Endothelial cell of umbilical vein (primary cell): ENCODE measurements at regions not wholly inside any gene's neighbourhood (a gene's known extent, or its start where the extent isn't known, plus 50 kb on each side); places are given as distances from the start of the nearest gene placed in this dataset.

Experiments used
- BruUV-seq: library from RNA; stranded (reverse); fragments of 400-500 nt; replicated peaks from 2 replicates; lab custom pipeline; 2021; lab: Mats Ljungman, UMichigan
- CTCF ChIA-PET: fragments of 300-600, 350-600 bp; sonication (Branson Sonifier 250); formaldehyde crosslinking; loops from one replicate; lab custom pipeline; 2021; ENCODE audit warnings: antibody characterized with exemption, inconsistent platforms; lab: Charles Lee
- POLR2A ChIA-PET: fragments of 300-600, 350-600 bp; sonication (Branson Sonifier 250); formaldehyde crosslinking; loops from one replicate; lab custom pipeline; 2021; ENCODE audit warnings: antibody characterized with exemption, inconsistent platforms; lab: Charles Lee
- DNase-seq: peaks from one replicate; pipeline ENCODE4 v3.0.0-alpha.2; 2011; ENCODE audit warnings: low read depth, low spot score
- FAIRE-seq: peaks from 2 replicates; lab custom pipeline; 2011; peaks lifted over from hg19 to GRCh38; lab: Jason Lieb, UNC
- H2AFZ ChIP-seq: 2 replicates; pipeline ENCODE4 v1.6.0; 2012; ENCODE audit warnings: low read depth, low read length, control low read depth, inconsistent platforms
- H3K27ac ChIP-seq: 2 replicates; pipeline ENCODE4 v1.5.1; 2011; ENCODE audit warnings: low read depth, mild to moderate bottlenecking, control low read depth, low read length, moderate library complexity; ENCODE audit not compliant: insufficient read depth
- H3K27me3 ChIP-seq, 2 experiments: 2 replicates each; pipeline versions ENCODE4 v1.6.0 to v1.6.1; 2011; ENCODE audit warnings: low read length in 2 of 2, mixed read lengths in 1 of 2; ENCODE audit not compliant: control insufficient read depth in 2 of 2, insufficient read depth in 2 of 2
- H3K36me3 ChIP-seq, 2 experiments: 2 replicates in 1 of 2; 3 replicates in 1 of 2; pipeline ENCODE4 v1.5.1; 2011; ENCODE audit warnings: low read length in 2 of 2, mild to moderate bottlenecking in 1 of 2, moderate library complexity in 1 of 2; ENCODE audit not compliant: control insufficient read depth in 2 of 2, insufficient read depth in 2 of 2; ENCODE audit errors: extremely low read depth in 1 of 2
- H3K4me1 ChIP-seq: 3 replicates; pipeline ENCODE4 v1.5.1; 2011; ENCODE audit warnings: mild to moderate bottlenecking, low read length; ENCODE audit not compliant: control insufficient read depth, insufficient read depth; ENCODE audit errors: extremely low read depth
- H3K4me2 ChIP-seq: 2 replicates; pipeline ENCODE4 v1.6.1; 2011; ENCODE audit warnings: low read length, control low read depth, mixed read lengths; ENCODE audit not compliant: insufficient read depth
- H3K4me3 ChIP-seq, 3 experiments: fragments of 200-600 bp in 1 of 3; sonication (generic), shearing (Covaris generic) in 1 of 3; replicated peaks in 1 of 3; 2 replicates each; pipeline ENCODE4 v1.5.1; 2011 to 2016; ENCODE audit warnings: control low read depth in 3 of 3, low read length in 3 of 3, mild to moderate bottlenecking in 2 of 3, inconsistent platforms in 1 of 3, low read depth in 1 of 3, moderate library complexity in 1 of 3; ENCODE audit not compliant: insufficient read depth in 1 of 3
- H3K79me2 ChIP-seq: 2 replicates; pipeline ENCODE4 v1.6.0; 2012; ENCODE audit warnings: low read length, inconsistent platforms; ENCODE audit not compliant: control insufficient read depth, insufficient read depth
- H3K9ac ChIP-seq: replicated peaks from 2 replicates; pipeline ENCODE3; 2011; ENCODE audit warnings: low read length, control low read depth; ENCODE audit not compliant: insufficient read depth; ENCODE audit errors: extremely low read depth
- H3K9me1 ChIP-seq: replicated peaks from 3 replicates; pipeline ENCODE4 v1.6.0; 2011; ENCODE audit warnings: mild to moderate bottlenecking, low read length; ENCODE audit not compliant: control insufficient read depth, insufficient read depth; ENCODE audit errors: extremely low read depth
- H3K9me3 ChIP-seq: replicated peaks from 2 replicates; pipeline ENCODE4 v1.5.1; 2012; ENCODE audit warnings: low read length, inconsistent platforms; ENCODE audit not compliant: control insufficient read depth, insufficient read depth
- H4K20me1 ChIP-seq: replicated peaks from 2 replicates; pipeline ENCODE3; 2011; ENCODE audit warnings: mild to moderate bottlenecking, low read length; ENCODE audit not compliant: control insufficient read depth, insufficient read depth; ENCODE audit errors: extremely low read depth
- EZH2 ChIP-seq: IDR thresholded peaks from 2 replicates; pipeline ENCODE4 v1.6.1; 2012; ENCODE audit warnings: borderline replicate concordance, low read depth, mild to moderate bottlenecking, moderate library complexity, low read length, inconsistent platforms; ENCODE audit not compliant: severe bottlenecking
- FOS ChIP-seq: IDR thresholded peaks from 2 replicates; pipeline ENCODE4 v1.6.1; 2011; ENCODE audit warnings: mild to moderate bottlenecking, low read length, moderate library complexity, borderline replicate concordance; ENCODE audit not compliant: insufficient read depth
- GATA2 ChIP-seq: IDR thresholded peaks from 2 replicates; pipeline ENCODE4 v1.7.0; 2011; ENCODE audit warnings: low read depth, mild to moderate bottlenecking, moderate library complexity, mixed read lengths, low read length; ENCODE audit not compliant: insufficient read length, insufficient read depth
- JUN ChIP-seq: IDR thresholded peaks from 2 replicates; pipeline ENCODE4 v1.6.1; 2011; ENCODE audit warnings: borderline replicate concordance, low read depth; ENCODE audit not compliant: insufficient read length, insufficient read depth
- MYC ChIP-seq: IDR thresholded peaks from one replicate; pipeline ENCODE4 v1.6.1; 2011; ENCODE audit warnings: mild to moderate bottlenecking, low read depth, low read length
- POLR2A ChIP-seq: IDR thresholded peaks from 2 replicates; pipeline ENCODE4 v1.6.1; 2012; ENCODE audit warnings: low read depth, mild to moderate bottlenecking, control low read depth, low read length
- POLR2AphosphoS5 ChIP-seq: IDR thresholded peaks from 2 replicates; pipeline ENCODE4 v1.6.1; 2012; ENCODE audit warnings: low read depth, mild to moderate bottlenecking, control low read depth, low read length, moderate library complexity; ENCODE audit not compliant: insufficient read depth
- dilution Hi-C: fragments of 300-500 bp; cut with MboI; formaldehyde crosslinking; loops from one replicate; pipeline ENCODE4 v1.15.0; 2019; ENCODE audit warnings: low sequenced_read_pairs; ENCODE audit not compliant: extremely low pct_ligation_motif_present
- intact Hi-C: fragments of 100-400 bp; cut with micrococcal nuclease; formaldehyde crosslinking; loops from one replicate; pipeline ENCODE4 v1.10.0; 2022
- TF ChIP-seq, protein P1 (sequence below), 2 donors: IDR thresholded peaks; 1 replicate in 1 of 2; 2 replicates in 1 of 2; pipeline ENCODE4 v1.5.1; 2011; ENCODE audit warnings: low read length in 2 of 2, mild to moderate bottlenecking in 2 of 2, moderate library complexity in 2 of 2, control low read depth in 1 of 2, inconsistent platforms in 1 of 2, low read depth in 1 of 2; ENCODE audit not compliant: insufficient read depth in 1 of 2; ENCODE audit errors: extremely low read depth in 1 of 2
- TF ChIP-seq, protein P2 (sequence below): IDR thresholded peaks from 2 replicates; pipeline ENCODE4 v1.6.1; 2011; ENCODE audit not compliant: insufficient read depth, insufficient read length

DNA sequence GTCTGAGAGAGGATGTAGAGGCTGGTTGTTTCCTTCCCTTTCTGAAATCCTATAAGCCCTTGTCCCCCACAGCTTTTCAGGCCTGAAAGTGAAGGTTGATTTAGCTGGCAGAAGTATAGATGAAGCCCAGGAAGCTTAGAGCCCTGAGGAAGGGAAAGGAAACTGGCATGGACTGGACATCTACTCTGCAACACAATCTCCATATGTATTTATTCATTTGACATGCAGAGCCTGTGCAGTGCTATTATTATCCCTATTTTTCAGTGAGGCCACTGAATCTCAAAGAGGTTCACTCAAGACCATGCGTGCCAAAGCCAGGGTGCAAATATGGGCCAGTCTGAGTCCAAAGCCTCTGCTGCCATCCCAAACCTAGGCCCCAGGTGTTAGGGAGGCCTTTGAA lies 78.5 kb upstream of the KCND3 start:
- DNase-seq (no peak), FAIRE-seq (no peak)
- no peak overlapping the region for H3K27ac ChIP-seq
- no peak overlapping the region for H3K4me2 ChIP-seq
- no peaks in the 10 kb centered on the region for H3K9me1 ChIP-seq
- no peak overlapping the region for H3K9ac ChIP-seq
- H3K79me2 ChIP-seq, result no peaks in the 10 kb centered on the region
- no peaks in the 10 kb centered on the region for H4K20me1 ChIP-seq
- no TSS peak for BruUV-seq
- H3K4me1 ChIP-seq, result no peaks in the 10 kb centered on the region
- dilution Hi-C loops (no loop called here), intact Hi-C loops (no loop called here)
- no peak for TF ChIP-seq POLR2A
- ChIA-PET CTCF (no interaction called here), POLR2A (no interaction called here)
- no peak overlapping the region for H3K4me3 ChIP-seq
- H3K9me3 ChIP-seq, result no peaks in the 10 kb centered on the region
- no peaks in the 10 kb centered on the region for H3K27me3 ChIP-seq
- no peak overlapping the region for H2AFZ ChIP-seq
- H3K36me3 ChIP-seq, result no peaks in the 10 kb centered on the region

DNA sequence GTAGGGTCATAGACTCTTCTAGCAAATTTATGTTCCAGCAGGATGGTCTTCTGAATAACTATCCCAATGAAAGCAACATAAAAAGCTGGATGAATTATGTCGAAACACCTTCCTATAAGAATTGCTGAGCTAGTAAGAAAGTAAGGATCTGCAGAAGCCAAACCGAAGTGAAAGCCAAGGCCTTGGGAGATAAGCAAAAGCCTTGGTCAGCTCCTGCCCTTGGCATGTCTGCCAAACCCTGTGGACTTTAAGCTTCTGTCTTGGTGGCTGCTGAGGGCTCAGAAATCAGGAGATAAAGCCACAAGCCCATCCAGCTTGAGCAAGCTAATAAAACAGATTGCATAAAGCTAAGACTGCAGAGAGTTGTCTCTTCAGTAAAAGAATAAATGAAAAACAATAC lies 81.2 kb upstream of the KCND3 start:
- Histone ChIP-seq H3K27me3 (no peaks in the 10 kb centered on the region), H4K20me1 (no peaks in the 10 kb centered on the region), H3K4me1 (no peaks in the 10 kb centered on the region), H3K27ac (no peak overlapping the region), H3K9me1 (no peaks in the 10 kb centered on the region), H3K9ac (no peak overlapping the region), H3K4me3 (no peak overlapping the region), H3K36me3 (no peaks in the 10 kb centered on the region), H3K4me2 (no peak overlapping the region), H3K79me2 (no peaks in the 10 kb centered on the region), H2AFZ (no peak overlapping the region), H3K9me3 (no peaks in the 10 kb centered on the region)
- CTCF ChIA-PET, result no interaction called here
- TF ChIP-seq POLR2AphosphoS5 (no peak), EZH2 (no peak), FOS (no peak), GATA2 (no peak), MYC (no peak), JUN (no peak), POLR2A (no peak)
- TF ChIP-seq, protein P1, sequence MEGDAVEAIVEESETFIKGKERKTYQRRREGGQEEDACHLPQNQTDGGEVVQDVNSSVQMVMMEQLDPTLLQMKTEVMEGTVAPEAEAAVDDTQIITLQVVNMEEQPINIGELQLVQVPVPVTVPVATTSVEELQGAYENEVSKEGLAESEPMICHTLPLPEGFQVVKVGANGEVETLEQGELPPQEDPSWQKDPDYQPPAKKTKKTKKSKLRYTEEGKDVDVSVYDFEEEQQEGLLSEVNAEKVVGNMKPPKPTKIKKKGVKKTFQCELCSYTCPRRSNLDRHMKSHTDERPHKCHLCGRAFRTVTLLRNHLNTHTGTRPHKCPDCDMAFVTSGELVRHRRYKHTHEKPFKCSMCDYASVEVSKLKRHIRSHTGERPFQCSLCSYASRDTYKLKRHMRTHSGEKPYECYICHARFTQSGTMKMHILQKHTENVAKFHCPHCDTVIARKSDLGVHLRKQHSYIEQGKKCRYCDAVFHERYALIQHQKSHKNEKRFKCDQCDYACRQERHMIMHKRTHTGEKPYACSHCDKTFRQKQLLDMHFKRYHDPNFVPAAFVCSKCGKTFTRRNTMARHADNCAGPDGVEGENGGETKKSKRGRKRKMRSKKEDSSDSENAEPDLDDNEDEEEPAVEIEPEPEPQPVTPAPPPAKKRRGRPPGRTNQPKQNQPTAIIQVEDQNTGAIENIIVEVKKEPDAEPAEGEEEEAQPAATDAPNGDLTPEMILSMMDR (IDR thresholded peaks at IDR 0.05; ENCODE audit: extremely low read depth in 1 of 2, insufficient read depth in 1 of 2, low read depth in 1 of 2, low read length in 2 of 2), result no peak
- TF ChIP-seq, protein P2, sequence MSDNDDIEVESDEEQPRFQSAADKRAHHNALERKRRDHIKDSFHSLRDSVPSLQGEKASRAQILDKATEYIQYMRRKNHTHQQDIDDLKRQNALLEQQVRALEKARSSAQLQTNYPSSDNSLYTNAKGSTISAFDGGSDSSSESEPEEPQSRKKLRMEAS, result no peak
- DNase-seq (no peak), FAIRE-seq (no peak)
- intact Hi-C loops (no loop called here), dilution Hi-C loops (no loop called here)
- POLR2A ChIA-PET, result no interaction called here
- BruUV-seq, result no TSS peak
